Activated naive CD4-positive, alpha-beta T cell treated with anti-CD3 and anti-CD28 coated beads for 36 hours (primary cell): ENCODE measurements at regions not wholly inside any gene's neighbourhood (a gene's known extent, or its start where the extent isn't known, plus 50 kb on each side); places are given as distances from the start of the nearest gene placed in this dataset.

Experiments
- CTCF ChIA-PET: fragments of 350-600 bp; sonication (Branson Sonifier 250); formaldehyde crosslinking; loops from one replicate; lab custom pipeline; 2021; ENCODE audit warnings: antibody characterized with exemption; lab: Charles Lee
- DNase-seq: peaks from one replicate; pipeline ENCODE4 v3.0.0-alpha.2; 2020
- H3K27ac Mint-ChIP-seq: one replicate; pipeline ENCODE4 v1.8.0; 2021; ENCODE audit warnings: mild to moderate bottlenecking, mixed read lengths
- H3K27me3 Mint-ChIP-seq: one replicate; pipeline ENCODE4 v1.8.0; 2021; ENCODE audit warnings: low read depth, mixed read lengths
- H3K36me3 Mint-ChIP-seq: one replicate; pipeline ENCODE4 v1.8.0; 2021; ENCODE audit warnings: low read depth, mixed read lengths
- H3K4me1 Mint-ChIP-seq: one replicate; pipeline ENCODE4 v1.8.0; 2021; ENCODE audit warnings: low read depth, mixed read lengths
- H3K4me3 Mint-ChIP-seq: one replicate; pipeline ENCODE4 v1.8.0; 2021; ENCODE audit warnings: mild to moderate bottlenecking, moderate library complexity, mixed read lengths
- H3K9me3 Mint-ChIP-seq: one replicate; pipeline ENCODE4 v1.8.0; 2021; ENCODE audit warnings: mixed read lengths
- intact Hi-C: fragments of 100-400 bp; cut with micrococcal nuclease; formaldehyde crosslinking; loops from one replicate; pipeline ENCODE4 v1.15.1; 2023

GRCh38 chr13:105641121-105641520 is 894.3 kb downstream of the EFNB2 start:
- no peak for DNase-seq
- peaks cover 2% of the 10 kb centered on the region for H3K9me3 Mint-ChIP-seq
- no peak overlapping the region for H3K4me3 Mint-ChIP-seq
- intact Hi-C loops = no loop called here
- H3K27ac Mint-ChIP-seq = no peak overlapping the region
- H3K27me3 Mint-ChIP-seq = no peaks in the 10 kb centered on the region
- no peaks in the 10 kb centered on the region for H3K36me3 Mint-ChIP-seq
- no peaks in the 10 kb centered on the region for H3K4me1 Mint-ChIP-seq
- CTCF ChIA-PET = no interaction called here

GRCh38 chr13:105638426-105638825 is 897.0 kb downstream of the EFNB2 start:
- H3K27ac Mint-ChIP-seq = no peak overlapping the region
- no peaks in the 10 kb centered on the region for H3K4me1 Mint-ChIP-seq
- no peaks in the 10 kb centered on the region for H3K36me3 Mint-ChIP-seq
- H3K27me3 Mint-ChIP-seq = no peaks in the 10 kb centered on the region
- no peak for DNase-seq
- intact Hi-C loops = no loop called here
- H3K9me3 Mint-ChIP-seq = peaks cover 2% of the 10 kb centered on the region
- CTCF ChIA-PET = no interaction called here
- no peak overlapping the region for H3K4me3 Mint-ChIP-seq

- Mint-ChIP-seq H3K27me3 (no peaks in the 10 kb centered on the region), H3K9me3 (no peaks in the 10 kb centered on the region), H3K4me1 (no peaks in the 10 kb centered on the region), H3K27ac (no peak overlapping the region), H3K36me3 (no peaks in the 10 kb centered on the region), H3K4me3 (no peak overlapping the region)
- intact Hi-C loops = no loop called here
- no peak for DNase-seq
- CTCF ChIA-PET = no interaction called here
Observed at GRCh38 chr13:105634059-105634458, 901.4 kb downstream of the EFNB2 start.

GRCh38 chr13:105630431-105630830 is 905.0 kb downstream of the EFNB2 start:
- intact Hi-C loops = no loop called here
- no peak overlapping the region for H3K27ac Mint-ChIP-seq
- DNase-seq = no peak
- no peaks in the 10 kb centered on the region for H3K27me3 Mint-ChIP-seq
- CTCF ChIA-PET = no interaction called here
- no peaks in the 10 kb centered on the region for H3K9me3 Mint-ChIP-seq
- H3K4me3 Mint-ChIP-seq = no peak overlapping the region
- H3K4me1 Mint-ChIP-seq = no peaks in the 10 kb centered on the region
- H3K36me3 Mint-ChIP-seq = no peaks in the 10 kb centered on the region

GRCh38 chr13:105627270-105627669 is 908.2 kb downstream of the EFNB2 start:
- CTCF ChIA-PET = no interaction called here
- intact Hi-C loops = no loop called here
- H3K27me3 Mint-ChIP-seq = no peaks in the 10 kb centered on the region
- no peak overlapping the region for H3K27ac Mint-ChIP-seq
- no peak overlapping the region for H3K4me3 Mint-ChIP-seq
- H3K4me1 Mint-ChIP-seq = no peaks in the 10 kb centered on the region
- no peaks in the 10 kb centered on the region for H3K36me3 Mint-ChIP-seq
- DNase-seq = no peak
- H3K9me3 Mint-ChIP-seq = no peaks in the 10 kb centered on the region

GRCh38 chr13:105625691-105626090 is 909.8 kb downstream of the EFNB2 start:
- CTCF ChIA-PET = no interaction called here
- Mint-ChIP-seq H3K36me3 (no peaks in the 10 kb centered on the region), H3K27me3 (no peaks in the 10 kb centered on the region), H3K4me1 (no peaks in the 10 kb centered on the region), H3K9me3 (no peaks in the 10 kb centered on the region), H3K27ac (no peak overlapping the region), H3K4me3 (no peak overlapping the region)
- no peak for DNase-seq
- intact Hi-C loops = no loop called here

- Mint-ChIP-seq H3K4me1 (no peaks in the 10 kb centered on the region), H3K4me3 (no peak overlapping the region), H3K27me3 (peaks cover 5% of the 10 kb centered on the region), H3K36me3 (no peaks in the 10 kb centered on the region), H3K27ac (no peak overlapping the region), H3K9me3 (no peaks in the 10 kb centered on the region)
- CTCF ChIA-PET = no interaction called here
- no peak for DNase-seq
- intact Hi-C loops = no loop called here
Observed at GRCh38 chr13:105616333-105617075, 919.0 kb downstream of the EFNB2 start.

- Mint-ChIP-seq H3K27me3 (peaks cover 3% of the 10 kb centered on the region), H3K36me3 (no peaks in the 10 kb centered on the region), H3K9me3 (no peaks in the 10 kb centered on the region), H3K4me3 (no peak overlapping the region), H3K27ac (no peak overlapping the region), H3K4me1 (no peaks in the 10 kb centered on the region)
- no peak for DNase-seq
- intact Hi-C loops = no loop called here
- CTCF ChIA-PET = no interaction called here
Observed at GRCh38 chr13:105612541-105612940, 922.9 kb downstream of the EFNB2 start.

GRCh38 chr13:105611424-105611823 is 924.0 kb downstream of the EFNB2 start:
- Mint-ChIP-seq H3K4me3 (no peak overlapping the region), H3K27me3 (peaks cover 3% of the 10 kb centered on the region), H3K4me1 (no peaks in the 10 kb centered on the region), H3K27ac (no peak overlapping the region), H3K36me3 (no peaks in the 10 kb centered on the region), H3K9me3 (no peaks in the 10 kb centered on the region)
- intact Hi-C loops = no loop called here
- DNase-seq = no peak
- CTCF ChIA-PET = no interaction called here

- CTCF ChIA-PET = no interaction called here
- intact Hi-C loops = no loop called here
- Mint-ChIP-seq H3K36me3 (no peaks in the 10 kb centered on the region), H3K27me3 (peaks cover 3% of the 10 kb centered on the region), H3K4me3 (no peak overlapping the region), H3K9me3 (no peaks in the 10 kb centered on the region), H3K27ac (no peak overlapping the region), H3K4me1 (no peaks in the 10 kb centered on the region)
- no peak for DNase-seq
Observed at GRCh38 chr13:105608104-105608503, 927.4 kb downstream of the EFNB2 start.

- no peaks in the 10 kb centered on the region for H3K9me3 Mint-ChIP-seq
- no peak overlapping the region for H3K27ac Mint-ChIP-seq
- no peaks in the 10 kb centered on the region for H3K36me3 Mint-ChIP-seq
- H3K4me1 Mint-ChIP-seq = no peaks in the 10 kb centered on the region
- intact Hi-C loops = no loop called here
- no peak overlapping the region for H3K4me3 Mint-ChIP-seq
- H3K27me3 Mint-ChIP-seq = no peaks in the 10 kb centered on the region
- CTCF ChIA-PET = no interaction called here
- no peak for DNase-seq
Observed at GRCh38 chr13:105607426-105607825, 928.0 kb downstream of the EFNB2 start.

- no peak for DNase-seq
- Mint-ChIP-seq H3K36me3 (no peaks in the 10 kb centered on the region), H3K4me1 (no peaks in the 10 kb centered on the region), H3K4me3 (no peak overlapping the region), H3K9me3 (no peaks in the 10 kb centered on the region), H3K27ac (no peak overlapping the region), H3K27me3 (no peaks in the 10 kb centered on the region)
- CTCF ChIA-PET = no interaction called here
- intact Hi-C loops = no loop called here
Observed at GRCh38 chr13:105607016-105607415, 928.4 kb downstream of the EFNB2 start.

- H3K27ac Mint-ChIP-seq = no peak overlapping the region
- no peaks in the 10 kb centered on the region for H3K27me3 Mint-ChIP-seq
- CTCF ChIA-PET = no interaction called here
- H3K4me1 Mint-ChIP-seq = no peaks in the 10 kb centered on the region
- no peak overlapping the region for H3K4me3 Mint-ChIP-seq
- intact Hi-C loops = no loop called here
- peaks cover 3% of the 10 kb centered on the region for H3K9me3 Mint-ChIP-seq
- no peak for DNase-seq
- no peaks in the 10 kb centered on the region for H3K36me3 Mint-ChIP-seq
Observed at GRCh38 chr13:105602956-105603670, 932.3 kb downstream of the EFNB2 start.
